ENCODE measurements at regions not wholly inside any gene's neighbourhood (a gene's known extent, or its start where the extent isn't known, plus 50 kb on each side); places are given as distances from the start of the nearest gene placed in this dataset.

DNA sequence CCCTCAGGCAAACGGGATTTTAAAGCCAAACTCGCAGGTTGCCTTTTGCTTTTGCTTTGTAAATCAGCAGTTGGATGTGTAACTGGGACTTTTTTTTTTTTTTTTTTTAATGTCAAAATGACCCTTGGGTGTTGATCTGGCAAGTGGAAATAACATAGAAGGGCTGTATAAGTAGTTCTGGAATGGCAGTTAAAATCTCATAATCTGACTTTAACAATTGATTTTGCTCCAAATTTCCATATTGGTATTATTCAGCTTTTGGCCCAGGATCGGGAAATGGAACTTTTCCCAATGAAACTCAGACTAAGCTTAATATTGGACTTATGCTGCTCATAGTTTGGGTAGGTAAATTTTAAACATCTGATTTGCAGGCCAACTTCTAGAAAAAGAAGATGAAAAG lies 346.8 kb upstream of the NUDT12 start:
- TF ChIP-seq, protein P1, sequence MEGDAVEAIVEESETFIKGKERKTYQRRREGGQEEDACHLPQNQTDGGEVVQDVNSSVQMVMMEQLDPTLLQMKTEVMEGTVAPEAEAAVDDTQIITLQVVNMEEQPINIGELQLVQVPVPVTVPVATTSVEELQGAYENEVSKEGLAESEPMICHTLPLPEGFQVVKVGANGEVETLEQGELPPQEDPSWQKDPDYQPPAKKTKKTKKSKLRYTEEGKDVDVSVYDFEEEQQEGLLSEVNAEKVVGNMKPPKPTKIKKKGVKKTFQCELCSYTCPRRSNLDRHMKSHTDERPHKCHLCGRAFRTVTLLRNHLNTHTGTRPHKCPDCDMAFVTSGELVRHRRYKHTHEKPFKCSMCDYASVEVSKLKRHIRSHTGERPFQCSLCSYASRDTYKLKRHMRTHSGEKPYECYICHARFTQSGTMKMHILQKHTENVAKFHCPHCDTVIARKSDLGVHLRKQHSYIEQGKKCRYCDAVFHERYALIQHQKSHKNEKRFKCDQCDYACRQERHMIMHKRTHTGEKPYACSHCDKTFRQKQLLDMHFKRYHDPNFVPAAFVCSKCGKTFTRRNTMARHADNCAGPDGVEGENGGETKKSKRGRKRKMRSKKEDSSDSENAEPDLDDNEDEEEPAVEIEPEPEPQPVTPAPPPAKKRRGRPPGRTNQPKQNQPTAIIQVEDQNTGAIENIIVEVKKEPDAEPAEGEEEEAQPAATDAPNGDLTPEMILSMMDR (IDR thresholded peaks at IDR 0.05): no peak
- no peak for TF ChIP-seq POLR2A (IDR thresholded peaks at IDR 0.05)
